SHP77 treated with DMSO at 0.1 percent for 48 hours (cell line): ENCODE measurements at regions not wholly inside any gene's neighbourhood (a gene's known extent, or its start where the extent isn't known, plus 50 kb on each side); places are given as distances from the start of the nearest gene placed in this dataset.

Experiments used
- DNase-seq: peaks from one replicate; lab custom pipeline; 2025; lab: John Stamatoyannopoulos, UW

DNA sequence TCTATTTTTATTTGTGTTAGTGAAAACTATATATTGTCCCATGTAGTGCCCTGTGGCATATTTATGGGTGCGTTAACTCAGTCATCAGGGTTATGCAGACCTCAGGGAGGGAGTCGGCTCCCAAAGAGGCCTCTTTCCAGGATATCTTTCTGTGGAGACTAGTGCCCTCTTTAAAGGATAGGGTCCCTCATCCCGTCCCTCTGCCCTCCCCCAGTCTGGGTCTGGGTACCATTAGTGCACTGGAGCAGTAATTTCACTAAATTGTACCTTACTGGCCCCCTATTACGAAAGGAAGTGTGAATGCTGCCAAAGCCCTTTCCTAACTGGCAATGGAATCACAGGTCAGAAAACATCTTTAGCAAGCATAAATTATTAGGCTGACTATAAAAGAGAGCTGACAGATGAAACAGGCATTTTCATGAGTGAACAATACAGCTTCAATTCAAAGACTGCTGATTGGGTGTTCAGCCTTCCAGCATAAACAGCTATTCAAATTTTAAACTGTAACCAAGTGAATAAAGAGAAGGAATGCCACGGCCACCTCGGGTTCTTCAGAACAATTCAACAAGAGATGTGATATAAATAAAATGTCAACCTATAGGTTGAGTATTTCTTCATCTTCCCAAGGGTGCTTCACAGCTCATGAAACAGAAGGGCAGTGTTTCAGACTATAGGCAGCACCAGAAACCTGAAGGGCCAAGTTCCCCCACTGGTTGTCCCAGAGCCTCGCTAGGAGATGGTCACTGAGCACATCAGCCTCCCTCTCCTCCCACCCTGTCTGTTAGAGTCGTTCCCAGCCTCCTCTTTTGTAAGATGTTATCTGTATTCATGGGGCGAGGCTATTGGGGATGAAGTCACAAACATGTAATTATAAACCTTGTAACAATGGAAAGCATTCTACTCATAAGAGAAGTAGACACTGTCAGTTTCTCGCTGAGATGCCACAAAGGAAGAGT is 318.7 kb downstream of the TMEM161B start:
- DNase-seq = no peak

GRCh38 chr5:87948486-87948885 is 320.2 kb downstream of the TMEM161B start:
- no peak for DNase-seq

GRCh38 chr5:87946271-87946670 is 322.4 kb downstream of the TMEM161B start:
- no peak for DNase-seq

GRCh38 chr5:87945286-87945650 is 323.4 kb downstream of the TMEM161B start:
- DNase-seq = no peak

DNA sequence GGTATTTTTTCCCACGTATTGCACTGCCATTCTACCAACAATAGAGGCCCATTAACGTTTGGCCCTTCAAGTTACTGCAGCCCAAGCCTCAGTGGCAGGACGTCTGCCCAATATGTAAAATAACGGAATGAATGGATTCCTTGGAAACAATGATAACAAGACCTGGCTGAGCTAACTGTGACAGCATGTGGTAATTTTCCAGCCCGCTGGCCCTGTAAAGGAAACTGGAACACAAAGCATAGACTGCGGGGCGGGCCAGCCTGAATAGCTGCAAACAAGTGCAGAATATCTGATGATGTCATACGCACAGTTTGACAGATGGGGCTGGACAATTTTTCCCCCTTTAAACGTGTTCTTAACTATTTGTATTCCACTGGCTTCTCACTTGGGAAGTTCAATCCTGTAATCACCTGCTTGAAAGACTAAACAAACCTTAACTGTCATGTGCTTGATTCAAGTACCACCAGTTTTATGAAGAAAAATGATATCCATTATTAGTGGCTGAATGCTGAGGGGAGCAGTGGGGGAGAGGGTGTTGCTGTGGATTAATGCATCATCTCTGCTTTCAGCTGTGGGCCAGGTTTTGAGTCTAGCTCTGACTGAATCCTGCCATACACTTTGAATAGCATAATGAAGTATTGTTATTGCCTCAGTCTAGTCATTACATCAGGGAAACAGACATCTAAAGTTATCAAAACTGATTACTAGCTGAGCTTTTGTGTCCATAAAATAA is 323.9 kb downstream of the TMEM161B start:
- peak; percentile 10 for DNase-seq

GRCh38 chr5:87940775-87941174 is 327.9 kb downstream of the TMEM161B start:
- DNase-seq = no peak

- no peak for DNase-seq
These were observed 332.0 kb downstream of the TMEM161B start for GRCh38 chr5:87936667-87937066.

DNA sequence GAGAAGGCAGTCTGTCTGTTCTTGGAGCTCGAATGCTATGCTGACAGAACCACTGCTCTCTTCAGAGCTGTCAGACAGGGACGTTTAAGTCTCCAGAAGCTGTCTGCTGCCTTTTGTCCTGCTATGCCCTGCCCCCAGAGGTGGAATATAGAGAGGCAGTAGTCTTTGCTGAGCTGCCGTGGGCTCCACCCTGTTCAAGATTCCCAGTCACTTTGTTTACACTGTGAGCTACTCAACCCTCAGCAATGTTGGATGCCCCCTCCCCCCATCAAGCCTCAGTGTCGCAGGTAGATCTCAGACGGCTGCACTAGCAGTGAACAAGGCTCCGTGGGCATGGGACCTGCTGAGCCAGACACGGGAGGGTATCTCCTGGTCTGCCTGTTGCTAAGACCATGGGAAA is 344.2 kb downstream of the TMEM161B start:
- no peak for DNase-seq

- no peak for DNase-seq
These were observed 352.3 kb downstream of the TMEM161B start for GRCh38 chr5:87916320-87916719.

DNA sequence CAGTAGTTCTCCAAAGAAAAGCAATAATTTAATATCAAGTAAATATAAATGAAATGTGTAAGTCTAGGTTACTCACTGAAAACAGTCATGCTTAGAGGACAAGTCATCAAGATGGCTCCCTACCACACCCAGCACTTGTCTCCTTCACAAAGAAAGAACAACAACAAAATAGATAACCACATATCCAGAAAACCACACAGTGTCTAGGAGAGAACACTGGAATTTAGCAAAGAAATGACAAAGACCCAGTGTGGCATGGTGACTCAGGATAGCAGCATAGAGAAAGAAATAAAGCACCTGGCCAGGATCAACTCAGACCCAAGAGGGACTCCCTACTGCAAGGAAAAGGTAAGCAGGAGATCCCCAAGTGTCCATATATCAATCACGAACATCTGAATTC is 356.2 kb downstream of the TMEM161B start:
- DNase-seq = no peak

DNA sequence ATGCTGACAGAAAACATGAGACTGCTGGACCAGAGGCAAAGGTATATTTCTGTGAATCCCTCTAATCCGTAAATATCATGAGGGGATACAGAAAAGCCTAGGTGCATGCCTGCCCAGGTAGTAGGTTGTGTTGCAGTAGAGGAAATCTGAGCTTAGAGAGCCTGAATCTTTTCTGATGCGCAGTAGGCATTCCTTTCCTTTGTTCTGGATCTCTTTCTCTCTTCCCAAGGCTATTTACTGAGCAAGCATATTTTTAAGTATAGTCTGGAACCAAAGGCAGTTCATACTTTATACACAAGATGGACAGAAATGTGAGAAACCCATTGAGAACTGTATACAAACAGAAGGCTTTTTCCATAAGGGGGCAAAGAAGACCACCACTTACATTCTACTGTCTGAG is 359.3 kb downstream of the TMEM161B start:
- DNase-seq = no peak

GRCh38 chr5:87906962-87907361 is 361.7 kb downstream of the TMEM161B start:
- no peak for DNase-seq

DNA sequence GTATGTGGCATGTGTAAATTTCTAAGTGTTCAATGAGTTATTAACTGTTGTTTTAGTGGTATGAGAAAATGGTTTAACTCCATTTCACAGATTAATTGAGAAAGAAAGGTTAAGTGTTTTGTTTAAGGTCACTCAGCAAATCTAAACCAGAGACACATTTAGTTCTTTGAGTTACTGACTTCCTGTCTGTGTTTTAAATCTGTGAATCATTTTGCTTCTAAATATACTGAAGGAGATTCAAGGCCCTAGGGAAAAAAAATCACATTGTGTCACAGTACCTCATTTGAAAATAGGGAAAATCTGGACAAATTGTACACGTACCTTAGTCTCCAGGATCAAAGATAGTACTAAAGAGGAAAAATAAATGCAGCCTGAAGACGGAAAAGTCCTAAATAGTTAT is 368.2 kb downstream of the TMEM161B start:
- no peak for DNase-seq

DNA sequence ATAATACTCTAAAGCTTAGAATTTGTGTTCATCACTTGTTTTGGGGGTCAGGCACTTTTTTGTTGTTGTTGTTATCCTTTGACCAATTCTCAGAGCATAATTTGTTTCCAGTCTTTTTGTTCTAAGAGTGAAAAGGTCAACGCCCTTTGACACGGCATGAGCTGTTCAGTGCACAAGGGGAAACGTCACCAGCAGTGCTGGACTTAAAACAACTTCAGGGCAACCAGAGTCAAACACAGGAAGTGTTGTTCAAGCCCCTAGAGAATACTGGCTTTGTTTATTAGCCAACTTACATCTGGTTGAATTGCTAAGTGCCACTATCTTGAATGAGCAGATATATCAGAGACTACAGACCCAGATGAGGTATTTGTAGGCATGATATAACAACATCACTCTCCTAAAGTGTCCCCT is 368.9 kb downstream of the TMEM161B start:
- no peak for DNase-seq

DNA sequence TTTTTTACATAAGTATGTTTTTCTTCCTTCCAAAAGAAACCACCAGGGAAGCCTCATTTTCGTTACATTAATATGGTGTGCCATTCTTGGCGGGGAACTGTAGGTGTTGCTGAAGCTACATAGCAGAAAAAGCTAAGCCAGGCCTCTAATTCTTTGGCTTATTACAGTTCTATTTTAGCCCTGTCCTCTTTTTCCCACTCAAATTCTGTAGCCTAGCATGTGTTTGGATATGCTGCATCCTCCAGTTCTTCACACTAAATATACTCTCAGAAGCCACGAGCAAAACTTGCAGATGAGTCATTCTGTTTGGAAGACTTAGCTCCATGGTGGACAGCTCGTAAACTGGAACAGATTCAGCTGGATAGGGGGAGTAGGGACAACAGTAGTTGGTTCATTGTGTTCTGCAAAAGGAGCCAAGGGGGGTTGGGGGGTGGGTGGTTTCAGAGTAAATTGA is 369.4 kb downstream of the TMEM161B start:
- DNase-seq = no peak

- DNase-seq = no peak
These were observed 370.1 kb downstream of the TMEM161B start for GRCh38 chr5:87898574-87898973.

- DNase-seq = no peak
These were observed 380.5 kb downstream of the TMEM161B start for GRCh38 chr5:87888139-87888538.

DNA sequence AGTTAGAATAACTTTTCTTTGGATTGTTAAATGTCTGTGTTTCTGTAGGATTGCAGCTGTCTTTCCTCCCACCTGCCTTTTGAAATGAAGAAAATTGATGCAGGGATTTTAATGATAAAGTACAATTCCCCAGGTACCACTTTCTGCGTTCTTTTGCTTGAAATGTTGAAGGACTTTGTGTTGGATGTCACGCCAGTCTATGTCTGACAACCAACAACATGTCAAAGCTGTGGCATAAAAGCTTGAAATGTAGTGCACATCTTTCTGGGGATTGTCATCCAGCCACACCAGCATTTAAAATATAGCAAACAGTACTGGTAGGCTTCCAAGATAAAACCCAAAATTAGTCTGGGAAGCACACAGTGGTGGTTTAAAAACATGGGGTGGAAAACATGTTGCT is 381.4 kb downstream of the TMEM161B start:
- no peak for DNase-seq

DNA sequence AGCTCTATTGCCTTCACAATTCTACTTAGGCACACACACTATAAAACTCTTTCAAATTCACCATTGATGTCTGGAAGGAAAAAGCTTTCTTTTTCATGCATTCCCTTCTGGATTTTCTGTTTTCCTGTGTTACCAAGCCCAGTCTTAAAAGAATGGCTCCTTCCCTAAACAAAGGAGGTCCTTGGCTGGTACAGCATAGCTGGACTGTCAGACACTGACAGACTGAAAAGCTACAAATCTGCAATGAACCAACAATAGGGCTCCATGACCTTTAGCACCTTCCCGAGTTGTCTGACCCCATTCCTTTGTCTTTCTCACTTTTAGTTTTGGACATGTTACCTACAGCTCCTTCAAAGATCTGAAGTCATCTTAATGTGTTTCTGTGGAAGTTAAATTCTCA is 382.5 kb downstream of the TMEM161B start:
- no peak for DNase-seq

DNA sequence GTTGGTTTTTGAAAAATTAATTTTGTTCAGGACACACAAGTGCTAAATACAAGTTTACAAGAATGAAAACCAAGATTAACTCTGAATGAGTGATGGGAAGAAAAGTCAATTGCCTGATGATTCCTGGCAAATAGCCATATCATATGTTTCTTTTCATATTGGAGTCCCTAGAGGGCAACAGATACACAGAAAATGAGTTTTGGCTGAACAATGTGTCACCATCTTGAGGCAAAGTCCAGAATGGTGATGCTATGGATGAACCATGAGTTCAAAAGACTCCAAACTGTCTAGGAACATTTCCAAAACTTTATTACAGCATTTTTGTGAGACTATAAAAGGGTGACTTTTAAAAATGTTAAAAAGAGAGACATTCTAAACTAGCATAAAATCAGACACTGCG is 382.9 kb downstream of the TMEM161B start:
- no peak for DNase-seq

DNA sequence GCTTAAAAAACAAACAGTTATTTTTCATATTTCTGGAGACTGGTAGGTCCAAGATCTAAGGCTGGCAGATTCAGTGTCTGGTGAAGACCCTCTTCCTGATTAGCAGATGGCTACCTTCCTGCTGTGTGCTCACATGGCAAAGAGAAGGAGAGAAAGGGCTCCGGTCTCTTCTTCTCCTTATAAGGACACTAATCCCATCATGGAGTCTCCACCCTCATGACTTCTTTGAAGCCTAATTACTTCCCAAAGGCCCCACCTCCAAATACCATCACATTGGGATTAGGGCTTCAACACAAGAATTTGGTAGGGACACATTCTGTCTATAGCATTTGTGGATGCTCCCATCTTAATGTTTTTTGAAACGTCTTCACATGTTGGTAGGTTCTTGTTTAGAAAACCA is 391.1 kb downstream of the TMEM161B start:
- no peak for DNase-seq

DNA sequence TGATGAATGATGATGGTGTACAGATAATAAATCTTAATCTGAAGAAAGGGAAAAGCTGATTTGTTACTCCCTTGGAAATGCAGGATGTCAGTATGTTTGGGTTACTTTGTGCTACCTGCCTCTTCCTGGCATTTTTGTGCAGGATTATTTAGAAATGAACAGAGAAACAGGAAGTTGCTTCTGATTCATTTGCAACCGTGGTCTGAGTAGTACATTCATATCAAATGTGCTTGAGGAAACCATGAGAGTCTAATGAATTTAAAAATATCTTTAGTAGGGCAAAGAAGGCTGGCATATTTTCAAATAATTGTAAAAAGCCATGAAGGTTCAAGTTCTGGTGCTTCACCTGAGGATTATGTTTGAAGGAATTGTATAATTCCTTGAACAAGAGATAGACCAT is 391.6 kb downstream of the TMEM161B start:
- DNase-seq = no peak

GRCh38 chr5:87876616-87877015 is 392.0 kb downstream of the TMEM161B start:
- no peak for DNase-seq
